Stimulated activated CD4-positive, alpha-beta T cell treated with anti-CD3 and anti-CD28 coated beads, Interleukin-12 subunit alpha, Interleukin-12 subunit beta, amount 100 ng/mL, for 4 hours (primary cell): ENCODE measurements at regions not wholly inside any gene's neighbourhood (a gene's known extent, or its start where the extent isn't known, plus 50 kb on each side); places are given as distances from the start of the nearest gene placed in this dataset.
"Not testable (repeated sequence)": the region's sequence is repeated elsewhere in the genome, so short reads cannot be mapped to it uniquely, and the experiment has no call there.

Experiments
- DNase-seq: peaks from one replicate; pipeline ENCODE4 v3.0.0-alpha.2; 2020

DNA sequence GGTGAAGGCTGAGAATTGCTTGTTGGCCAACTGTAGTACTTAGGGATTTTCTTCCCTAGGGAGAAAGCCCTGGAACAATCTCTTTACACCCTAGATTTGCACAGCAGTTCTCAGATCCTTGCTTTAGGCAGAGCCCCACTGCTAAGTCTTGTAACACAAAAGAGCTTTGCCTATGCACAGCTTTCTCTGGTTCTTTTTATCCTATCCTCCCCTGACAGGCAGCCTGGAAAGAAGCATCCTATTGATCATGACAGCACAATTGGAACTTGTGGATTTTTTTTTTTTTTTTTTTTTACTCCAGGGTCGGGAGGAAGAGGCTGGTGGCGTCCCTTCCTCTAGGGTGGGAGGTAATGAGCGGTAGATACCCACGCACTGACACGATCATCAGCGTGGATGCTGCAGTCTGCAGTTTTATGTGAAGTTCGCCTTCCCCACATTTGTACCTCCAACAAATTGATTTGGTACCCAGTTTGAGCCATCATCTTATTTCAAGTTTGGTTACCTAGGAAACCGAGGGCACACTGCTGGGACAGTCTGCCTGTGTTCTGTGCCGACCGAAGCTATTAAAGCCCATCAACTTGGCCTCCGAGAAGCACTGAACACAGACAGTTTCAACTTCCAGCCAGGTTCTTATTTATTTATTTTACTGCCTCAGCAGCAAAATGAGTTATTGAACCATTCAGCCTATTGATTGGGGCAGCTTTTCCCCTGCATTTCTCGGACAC lies 110.1 kb downstream of the NRN1 start:
- no peak for DNase-seq

DNA sequence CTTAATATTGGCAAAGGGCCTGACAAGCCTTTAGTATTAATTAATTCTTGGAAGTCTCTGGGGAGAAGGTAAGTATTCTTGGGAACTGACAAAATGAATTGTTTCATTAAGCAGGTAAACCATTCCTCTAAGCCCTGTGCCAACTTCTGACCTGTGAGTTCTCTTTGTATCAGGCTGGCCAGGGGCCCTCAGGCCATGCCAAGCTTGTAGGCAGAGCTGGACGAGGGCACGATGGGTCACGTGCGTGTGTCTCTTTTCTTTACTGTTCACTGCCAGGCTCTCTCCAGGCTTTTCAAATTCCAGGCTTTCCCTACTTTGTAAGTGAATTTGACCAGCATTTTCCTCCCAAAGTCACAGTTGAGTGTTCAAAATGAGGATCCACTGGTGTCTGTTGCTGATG lies 112.4 kb downstream of the NRN1 start:
- DNase-seq, result no peak

DNA sequence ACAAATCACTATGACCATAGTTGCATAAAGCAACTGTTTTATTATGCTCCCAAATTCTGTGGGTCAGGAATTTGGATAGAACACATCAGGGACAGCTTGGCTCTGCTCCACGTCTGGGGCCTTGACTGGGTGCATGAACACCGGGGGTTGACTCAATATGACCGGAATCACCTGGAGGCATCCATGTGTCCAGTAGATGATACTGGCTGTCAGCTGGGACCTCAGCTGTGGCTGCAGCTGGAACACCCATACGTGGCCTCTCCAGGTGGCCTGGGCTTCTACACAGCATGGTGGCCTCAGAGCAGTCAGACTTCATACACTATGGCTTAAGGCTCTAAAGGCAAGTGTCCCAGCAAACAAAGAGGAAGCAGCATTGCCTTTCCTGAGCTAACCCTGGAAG lies 113.4 kb downstream of the NRN1 start:
- no peak for DNase-seq

DNA sequence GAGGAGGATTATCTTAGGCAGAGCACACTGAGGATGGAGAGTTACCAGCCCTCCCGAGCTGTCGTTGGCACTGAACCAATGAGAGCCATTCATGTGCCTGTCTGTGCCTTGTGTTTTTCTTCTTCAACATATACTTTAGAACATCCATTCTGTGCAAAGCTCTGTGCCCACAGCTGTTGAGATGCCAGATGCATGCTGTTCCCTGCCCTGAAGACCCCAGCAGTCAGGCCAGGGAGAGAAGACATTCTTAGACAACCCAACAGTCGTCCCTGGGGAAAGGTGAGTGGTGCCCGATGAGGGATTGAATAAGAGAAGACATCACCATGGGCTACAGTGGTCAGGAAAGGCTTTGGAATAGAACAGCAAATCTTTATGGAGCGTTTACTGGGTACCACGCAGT lies 114.1 kb downstream of the NRN1 start:
- no peak for DNase-seq

DNA sequence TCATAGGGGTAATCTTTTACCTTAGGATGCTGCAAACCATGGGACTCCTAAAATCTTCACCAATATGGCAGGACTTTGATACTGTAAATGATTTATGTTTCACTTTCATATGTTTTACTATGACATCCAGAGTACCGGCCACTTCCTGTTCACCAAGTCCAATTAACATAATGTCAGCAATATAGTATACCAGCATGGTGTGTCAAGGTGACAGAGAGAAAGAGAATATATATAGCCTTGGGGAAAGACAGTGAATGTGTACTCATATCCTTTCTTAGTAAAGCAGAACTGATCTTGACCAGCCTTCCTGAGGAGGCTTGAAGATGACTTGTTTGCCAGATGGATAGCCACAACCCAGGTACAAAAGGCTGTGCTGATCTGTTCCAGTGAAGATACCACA lies 127.9 kb downstream of the NRN1 start:
- DNase-seq, result no peak

DNA sequence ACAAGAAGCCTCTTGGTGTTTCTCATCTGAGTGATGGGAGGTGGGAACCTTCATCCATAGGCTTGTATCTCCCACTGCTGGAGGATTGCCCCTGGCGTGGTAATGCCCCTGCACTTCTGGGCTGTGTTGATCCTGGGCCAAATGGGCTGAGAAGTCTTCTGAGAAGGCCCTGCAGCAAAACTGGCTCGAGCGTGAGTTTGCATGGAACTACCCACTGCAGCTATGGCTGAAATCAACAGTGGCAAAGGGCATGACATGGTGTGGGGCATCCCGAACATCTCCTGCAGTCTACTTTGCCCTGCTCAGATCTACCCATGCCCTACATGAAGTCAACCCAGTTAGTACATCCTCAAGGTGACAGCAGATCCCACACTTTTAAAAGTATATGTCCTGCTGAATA lies 130.6 kb downstream of the NRN1 start:
- no peak for DNase-seq

DNA sequence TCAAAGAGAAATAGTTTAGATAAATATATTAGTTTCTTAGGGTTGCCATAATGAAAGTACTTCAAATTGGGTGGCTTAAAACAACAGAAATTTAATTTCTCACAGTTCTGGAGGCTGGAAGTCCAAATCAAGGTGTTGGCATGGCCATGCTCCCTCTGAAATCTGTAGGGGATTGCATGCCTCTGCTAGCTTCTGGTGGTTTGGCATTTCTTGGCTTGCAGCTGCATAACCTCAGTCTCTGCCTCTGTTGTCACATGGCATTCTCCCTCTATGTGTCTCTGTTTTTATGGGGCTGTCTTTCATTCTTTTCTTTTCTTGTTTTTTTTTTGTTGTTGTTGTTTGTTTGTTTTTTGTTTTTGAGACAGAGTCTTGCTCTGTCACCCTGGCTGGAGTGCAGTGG lies 132.7 kb downstream of the NRN1 start:
- DNase-seq, result not testable (repeated sequence)

DNA sequence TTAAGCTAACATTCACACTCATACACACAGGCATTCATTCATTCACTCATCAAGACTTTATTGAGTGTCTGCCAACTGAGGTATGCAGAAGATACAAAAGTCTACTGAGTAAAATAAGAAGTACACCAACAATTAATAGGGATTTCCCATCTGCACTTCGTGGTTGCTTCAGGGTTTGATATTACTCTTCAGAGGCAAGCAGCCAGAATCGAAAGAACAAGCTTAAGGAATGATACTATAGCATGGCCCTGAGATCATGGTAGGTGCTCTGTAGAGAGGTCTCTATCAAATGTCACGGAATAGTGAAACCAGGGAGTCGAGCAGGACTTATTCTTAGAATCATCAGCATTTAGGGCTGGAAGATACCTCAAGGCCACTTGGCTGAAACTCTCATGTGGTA lies 135.4 kb downstream of the NRN1 start:
- DNase-seq, result no peak

DNA sequence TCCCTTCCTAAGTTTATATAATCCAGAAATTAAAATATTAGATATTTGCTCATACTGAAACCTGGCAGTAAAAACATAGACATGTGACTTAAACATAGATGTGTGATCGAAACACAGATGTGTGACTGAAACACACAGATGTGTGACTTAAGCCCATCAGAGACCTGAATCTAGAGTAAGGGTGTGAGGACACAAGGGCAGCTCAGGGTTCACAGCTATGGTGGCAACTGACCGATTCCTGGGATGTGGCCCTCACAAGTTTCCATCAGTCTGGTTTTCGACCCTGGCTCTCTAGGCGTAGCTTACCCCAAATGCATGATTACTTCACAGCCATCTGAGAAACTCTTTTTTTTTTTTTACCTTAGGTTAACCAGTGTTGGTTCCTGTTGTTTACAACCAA lies 137.0 kb downstream of the NRN1 start:
- no peak for DNase-seq

DNA sequence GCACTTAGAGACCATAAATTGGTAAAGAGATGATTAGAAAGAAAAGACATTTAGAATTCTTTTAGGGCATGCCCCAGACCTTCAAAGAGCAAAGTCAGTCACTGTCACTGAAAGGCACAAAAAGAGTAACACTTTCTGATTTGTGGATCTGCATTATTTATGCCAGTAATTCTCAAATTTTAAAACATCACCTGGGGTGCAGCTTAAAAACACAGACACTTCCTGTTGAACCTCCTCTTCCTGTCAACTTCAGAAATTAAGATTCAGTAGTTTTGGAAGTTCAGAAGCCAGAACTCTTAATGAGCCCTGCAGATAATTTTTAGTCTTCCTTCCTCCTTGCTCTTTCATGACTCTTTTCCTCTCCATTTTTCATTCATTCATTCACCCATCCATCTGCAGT lies 137.5 kb downstream of the NRN1 start:
- no peak for DNase-seq

DNA sequence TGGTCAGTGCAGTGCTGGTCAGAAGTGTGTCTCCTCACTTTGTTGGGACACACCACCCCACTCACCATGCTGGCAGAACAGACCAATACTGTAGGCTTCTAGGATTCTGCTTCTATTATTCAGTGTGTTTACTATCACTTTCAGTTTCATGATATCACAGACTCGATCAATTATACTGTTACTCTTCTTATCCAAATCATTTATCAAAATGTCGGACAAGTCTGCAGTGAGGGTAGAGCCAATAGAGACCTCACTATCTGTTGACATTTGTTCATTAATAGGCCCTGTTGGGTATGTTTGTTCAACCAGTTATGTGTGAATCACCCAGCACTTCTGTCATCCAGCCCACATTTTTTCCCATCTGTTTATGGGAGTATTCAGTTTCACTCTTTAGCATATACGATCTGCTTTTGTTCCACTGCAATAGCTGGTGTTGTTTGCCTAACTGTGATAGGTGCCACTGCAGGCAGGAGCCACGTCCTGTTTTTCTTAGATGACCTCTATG lies 140.1 kb downstream of the NRN1 start:
- no peak for DNase-seq

DNA sequence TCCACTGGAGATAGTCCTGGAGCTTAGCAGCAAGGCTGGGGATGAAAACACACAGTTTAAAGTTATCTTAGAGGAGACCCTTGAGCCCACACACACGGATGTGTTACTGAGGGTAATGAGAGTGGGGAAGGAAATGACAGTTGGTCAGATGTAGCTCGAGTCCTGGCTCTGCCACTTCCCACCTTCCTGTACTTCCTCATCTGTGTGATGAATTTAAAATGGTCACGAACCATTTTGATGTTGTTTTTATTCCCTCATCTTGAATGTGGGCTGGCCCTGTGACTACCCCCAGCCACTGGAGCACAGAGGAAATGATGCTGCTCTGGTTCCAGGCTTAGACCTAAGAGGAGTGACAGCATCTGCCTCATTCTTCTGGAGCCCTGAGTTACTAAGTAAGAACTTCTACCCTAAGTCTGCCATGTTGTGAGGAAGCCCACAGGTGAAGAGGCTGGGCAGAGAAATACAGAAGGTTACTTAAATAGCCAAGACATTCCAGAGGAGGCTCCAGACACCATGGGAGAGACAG lies 141.2 kb downstream of the NRN1 start:
- DNase-seq, result no peak

DNA sequence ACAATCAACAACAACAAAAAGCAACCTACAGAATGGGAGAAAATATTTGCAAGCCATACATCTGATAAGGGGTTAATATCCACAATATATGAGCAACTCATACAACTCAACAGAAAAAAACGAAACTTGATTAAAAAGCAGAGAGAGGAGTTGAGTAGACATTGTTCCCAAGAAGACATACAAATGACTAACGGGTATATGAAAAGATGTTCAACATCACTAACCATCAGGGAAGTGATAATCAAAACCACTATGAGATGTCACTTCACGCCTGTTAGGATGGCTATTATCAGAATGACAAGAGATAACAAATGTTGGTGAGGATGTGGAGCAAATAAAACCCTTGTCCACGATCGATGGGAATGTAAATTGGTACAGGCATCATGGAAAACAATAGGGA lies 145.9 kb downstream of the NRN1 start:
- no peak for DNase-seq

DNA sequence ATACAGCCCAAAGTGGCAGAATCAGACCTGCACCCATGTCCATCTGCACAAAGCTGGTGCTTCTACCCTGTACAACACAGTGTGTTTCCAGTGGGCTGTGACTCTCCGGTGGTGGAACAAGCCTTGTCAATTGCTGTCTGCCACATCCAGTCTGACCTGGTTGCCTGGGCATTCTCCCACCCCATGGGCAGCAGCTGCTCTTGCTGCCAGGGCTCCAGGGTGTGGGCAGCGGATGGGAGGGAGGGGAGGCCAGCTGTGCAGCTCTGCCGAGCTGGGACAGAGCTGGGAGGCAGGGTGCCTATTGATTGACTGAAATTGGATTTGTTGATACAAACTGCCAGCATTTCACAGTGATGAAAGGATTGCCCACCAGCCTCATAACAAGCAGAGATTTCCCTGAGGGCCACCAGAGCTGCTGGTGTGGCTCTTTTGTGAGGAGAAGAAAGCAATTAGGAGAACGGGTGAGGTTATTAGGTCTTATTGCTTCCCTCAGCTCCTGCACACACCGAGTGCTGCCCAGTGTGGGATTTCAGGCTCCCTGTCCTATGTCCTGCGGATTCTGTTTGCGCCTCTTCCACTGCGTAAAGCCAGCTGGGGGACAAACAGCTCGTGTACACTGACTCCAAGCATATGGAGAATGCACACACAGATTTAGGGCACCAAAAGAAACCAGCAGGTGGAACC lies 150.8 kb downstream of the NRN1 start:
- no peak for DNase-seq

DNA sequence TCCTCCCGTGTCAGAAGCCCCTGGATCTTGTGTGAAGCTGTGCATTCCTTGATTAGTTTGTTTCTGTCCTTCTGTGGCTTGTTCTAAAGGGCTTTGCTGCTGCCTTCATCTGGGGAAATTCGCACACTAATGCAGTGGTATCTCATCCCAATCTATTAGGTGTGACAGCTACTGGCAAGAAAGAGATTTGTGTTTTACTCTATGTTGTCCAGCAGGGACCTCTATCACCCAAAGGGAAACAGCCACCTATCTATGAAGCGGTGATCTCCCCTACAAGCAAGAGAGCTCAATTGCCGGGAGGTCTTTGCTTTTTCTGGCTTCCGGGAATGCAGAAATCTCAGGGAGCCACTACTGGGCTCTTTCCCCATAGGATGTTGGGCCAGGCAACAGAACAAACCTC lies 151.8 kb downstream of the NRN1 start:
- DNase-seq, result no peak

DNA sequence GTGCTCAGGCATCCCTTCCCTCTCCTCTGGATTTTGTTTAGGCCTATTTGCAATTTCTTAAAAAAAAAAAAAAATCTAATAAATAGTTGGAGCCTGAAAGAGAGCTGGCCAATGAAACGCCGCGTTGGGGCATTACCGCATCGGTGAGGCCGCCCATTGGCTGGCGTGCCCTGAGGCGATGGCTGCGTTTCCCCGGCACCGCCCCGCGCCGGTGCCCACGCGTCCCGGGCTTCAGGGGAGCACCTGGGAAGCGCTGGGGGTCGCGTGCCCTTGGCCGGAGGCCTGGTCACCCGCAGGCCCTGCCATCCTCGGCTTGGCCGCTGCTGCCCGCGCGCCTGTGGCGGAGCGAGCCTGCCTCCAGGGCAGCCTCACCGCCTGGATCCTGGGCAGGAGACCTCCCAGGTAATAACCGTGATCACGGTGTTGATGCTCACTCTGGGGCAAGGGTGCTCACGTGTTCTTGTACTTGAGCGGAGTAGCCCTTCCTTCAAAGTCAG lies 155.4 kb downstream of the NRN1 start:
- peak; percentile 69 for DNase-seq

DNA sequence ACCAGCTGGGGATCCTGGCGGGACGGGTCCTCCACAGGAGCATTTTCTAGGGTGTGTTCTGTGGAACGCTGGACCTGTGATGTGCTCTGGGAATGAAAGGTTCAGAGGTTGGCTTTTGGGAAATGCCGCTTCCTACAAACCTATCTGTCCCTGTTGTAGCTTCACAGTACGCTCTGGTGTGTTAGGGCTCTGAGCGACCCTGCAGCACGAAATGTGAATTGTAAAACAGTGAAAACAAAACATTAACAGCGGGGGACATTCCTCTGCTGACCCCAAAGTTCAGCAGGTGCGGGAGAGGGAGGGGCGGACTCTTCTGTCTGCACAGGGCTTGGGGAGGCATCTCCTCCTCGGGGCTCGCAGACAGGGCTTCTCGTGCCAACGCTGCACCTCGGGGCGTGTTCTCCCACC lies 155.9 kb downstream of the NRN1 start:
- no peak for DNase-seq

DNA sequence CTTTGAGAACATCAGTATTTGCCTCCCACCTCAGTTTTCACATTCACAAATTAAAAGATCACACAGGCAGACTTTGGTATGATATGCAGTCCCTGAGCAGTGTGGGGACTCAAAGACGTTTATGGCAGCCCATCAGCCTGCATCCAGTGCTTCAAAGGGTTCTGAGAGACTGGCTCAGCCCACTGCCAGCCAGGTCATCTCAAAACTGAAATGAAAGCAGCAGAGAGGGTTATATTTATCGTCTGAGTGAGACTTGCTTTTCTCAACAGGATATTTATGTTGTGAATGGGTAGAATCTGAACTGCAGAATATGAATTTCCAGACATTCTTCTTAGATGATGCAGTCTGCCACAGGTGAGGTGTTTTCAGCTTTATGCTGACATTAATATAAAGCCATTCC lies 159.8 kb downstream of the NRN1 start:
- DNase-seq, result no peak

DNA sequence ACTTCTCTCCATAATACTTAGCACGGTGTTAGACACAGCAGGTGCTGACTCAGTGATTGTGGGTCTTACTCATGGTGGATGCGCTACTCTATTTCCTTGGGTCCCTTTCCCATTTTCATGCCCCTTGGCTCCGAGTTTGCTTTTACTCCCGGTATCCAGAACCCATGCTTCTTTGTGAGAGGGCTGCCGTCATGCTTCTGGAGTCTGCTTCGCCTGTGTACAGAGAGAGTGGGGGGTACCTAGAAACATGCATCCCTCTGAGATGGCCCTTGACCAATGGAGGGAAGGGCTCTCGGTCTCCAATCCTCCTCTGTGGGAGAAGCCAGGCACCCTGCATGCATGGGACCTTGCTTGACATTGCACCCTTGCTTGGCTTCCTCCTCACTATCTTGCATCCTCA lies 160.4 kb downstream of the NRN1 start:
- DNase-seq, result no peak

DNA sequence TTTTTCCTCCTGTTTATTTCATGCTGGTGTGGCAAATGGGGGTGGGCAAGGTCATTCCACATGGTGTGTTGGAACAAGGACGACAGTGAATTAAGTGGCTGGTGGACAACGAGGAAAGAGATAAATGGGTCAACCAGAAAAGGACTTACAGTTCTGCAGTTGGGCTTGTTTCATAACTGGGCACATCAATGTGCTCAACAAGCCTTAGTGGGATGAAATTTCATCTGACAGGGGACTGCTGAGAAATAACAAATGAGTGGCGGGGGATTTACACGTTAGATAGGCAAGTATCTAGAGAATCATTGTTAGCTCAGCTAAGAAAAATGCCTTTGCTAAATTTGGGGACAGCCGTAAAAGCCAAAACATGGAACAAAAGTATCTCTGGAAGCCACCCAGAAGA lies 163.6 kb downstream of the NRN1 start:
- no peak for DNase-seq

DNA sequence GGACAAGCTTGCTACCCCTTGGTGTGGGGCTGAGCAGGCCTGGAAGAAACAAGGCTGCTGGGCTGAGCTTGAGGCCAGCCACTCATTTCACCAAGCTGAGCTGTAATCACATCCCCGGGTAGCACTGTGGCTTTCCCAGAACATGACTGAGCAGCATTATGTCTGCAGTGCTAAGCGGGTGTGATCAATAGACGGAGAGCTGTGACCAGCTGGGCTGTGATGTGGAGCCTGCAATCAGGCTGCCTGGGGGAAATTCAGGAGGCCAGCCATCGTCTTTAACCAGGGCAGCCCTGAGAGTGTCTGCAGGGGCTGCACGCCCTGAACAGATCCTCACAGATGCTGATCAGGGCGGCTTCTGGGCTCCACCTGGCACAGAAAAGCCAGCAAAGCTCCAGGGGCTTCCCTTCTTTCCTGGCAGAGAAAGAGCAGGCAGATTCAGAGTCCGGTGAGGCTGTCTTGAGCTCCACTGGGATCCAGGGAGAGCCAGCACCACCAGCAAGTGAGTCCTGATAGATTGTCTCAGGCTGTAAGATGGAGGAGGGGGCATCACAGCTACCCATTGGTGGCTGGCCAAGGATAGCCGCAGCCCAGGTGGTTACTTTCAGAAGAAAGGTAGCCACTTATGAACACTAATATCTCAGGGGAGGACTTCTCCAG lies 165.9 kb downstream of the NRN1 start:
- DNase-seq, result no peak

DNA sequence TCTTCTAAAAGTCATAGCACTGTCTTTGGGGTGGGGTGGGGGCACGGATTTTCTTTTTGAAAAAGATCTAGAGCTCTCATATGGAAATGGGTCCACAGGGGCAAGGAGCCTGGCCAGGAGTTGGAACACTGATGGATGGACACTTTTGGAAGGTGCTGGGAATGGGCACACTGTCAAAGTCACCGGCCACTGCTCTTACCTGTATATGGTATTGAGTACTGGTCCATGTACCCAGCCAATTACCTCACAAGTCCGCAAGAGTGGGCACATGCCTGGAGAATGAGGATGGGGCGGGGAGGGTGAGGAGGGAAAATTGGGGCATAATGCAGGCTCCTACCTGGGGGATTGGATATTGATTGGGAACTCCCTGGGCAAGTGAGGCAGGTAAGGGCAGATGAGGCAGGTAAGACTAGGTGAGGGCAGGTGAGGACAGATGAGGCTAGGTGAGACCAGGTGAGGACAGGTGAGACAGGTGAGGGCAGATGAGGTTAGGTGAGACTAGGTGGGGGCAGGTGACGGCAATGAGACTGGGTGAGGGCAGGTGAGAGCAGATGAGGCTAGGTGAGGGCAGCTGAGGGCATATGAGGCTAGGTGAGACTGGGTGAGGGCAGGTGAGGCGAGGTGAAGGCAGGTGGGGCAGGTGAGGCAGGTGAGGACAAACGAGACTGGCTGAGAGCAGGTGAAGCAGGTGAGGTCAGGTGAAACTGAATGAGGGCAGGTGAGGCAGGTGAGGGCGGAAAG lies 167.9 kb downstream of the NRN1 start:
- no peak for DNase-seq

DNA sequence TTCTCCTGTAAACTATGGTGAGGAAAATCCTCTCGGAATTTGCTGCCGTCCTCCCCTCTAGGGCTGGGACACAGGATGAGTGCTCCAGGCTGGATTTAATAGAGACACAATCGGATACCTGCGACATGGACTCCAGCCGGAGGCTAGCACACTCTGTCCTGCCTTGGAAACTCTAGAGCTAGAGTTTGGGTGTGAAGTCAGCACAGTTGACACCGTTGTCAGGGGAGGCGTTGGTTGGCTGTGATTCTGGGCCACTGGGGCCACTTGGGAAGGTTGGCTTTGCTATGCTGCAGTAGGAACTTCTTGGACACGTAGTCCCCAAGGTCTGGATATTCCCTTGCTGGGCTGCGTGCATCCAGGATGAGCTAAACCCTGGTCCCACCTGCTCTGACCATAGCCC lies 169.4 kb downstream of the NRN1 start:
- DNase-seq, result no peak
